ENCODE measurements at regions not wholly inside any gene's neighbourhood (a gene's known extent, or its start where the extent isn't known, plus 50 kb on each side); places are given as distances from the start of the nearest gene placed in this dataset.

GRCh38 chr7:121810831-121811672 lies 61.9 kb upstream of the PTPRZ1 start:
- no peak for DNase-seq (ENCODE audit: low read depth)

- no peak for DNase-seq (ENCODE audit: low read depth)
These were observed 65.9 kb upstream of the PTPRZ1 start for GRCh38 chr7:121807078-121807477.

GRCh38 chr7:121803039-121803438 lies 69.9 kb upstream of the PTPRZ1 start:
- no peak for DNase-seq (ENCODE audit: low read depth)

GRCh38 chr7:121800916-121801675 lies 71.9 kb upstream of the PTPRZ1 start:
- no peak for DNase-seq (ENCODE audit: low read depth)

GRCh38 chr7:121798896-121799295 lies 74.1 kb upstream of the PTPRZ1 start:
- no peak for DNase-seq (ENCODE audit: low read depth)

- no peak for DNase-seq (ENCODE audit: low read depth)
These were observed 74.5 kb upstream of the PTPRZ1 start for GRCh38 chr7:121798453-121798840.

- no peak for DNase-seq (ENCODE audit: low read depth)
These were observed 75.1 kb upstream of the PTPRZ1 start for GRCh38 chr7:121797657-121798452.

- no peak for DNase-seq (ENCODE audit: low read depth)
These were observed 75.9 kb upstream of the PTPRZ1 start for GRCh38 chr7:121796936-121797656.

GRCh38 chr7:121796381-121796780 lies 76.6 kb upstream of the PTPRZ1 start:
- DNase-seq (ENCODE audit: low read depth) = no peak

GRCh38 chr7:121795736-121796135 lies 77.2 kb upstream of the PTPRZ1 start:
- DNase-seq (ENCODE audit: low read depth) = no peak

GRCh38 chr7:121793716-121794115 lies 79.2 kb upstream of the PTPRZ1 start:
- DNase-seq (ENCODE audit: low read depth) = no peak

GRCh38 chr7:121777672-121778071 lies 95.3 kb upstream of the PTPRZ1 start:
- DNase-seq (ENCODE audit: low read depth) = no peak

- no peak for DNase-seq (ENCODE audit: low read depth)
These were observed 98.4 kb upstream of the PTPRZ1 start for GRCh38 chr7:121774563-121774962.

- DNase-seq (ENCODE audit: low read depth) = no peak
These were observed 106.3 kb upstream of the PTPRZ1 start for GRCh38 chr7:121766676-121767075.

- no peak for DNase-seq (ENCODE audit: low read depth)
These were observed 111.6 kb upstream of the PTPRZ1 start for GRCh38 chr7:121761399-121761798.

- no peak for DNase-seq (ENCODE audit: low read depth)
These were observed 117.0 kb upstream of the PTPRZ1 start for GRCh38 chr7:121755818-121756552.

GRCh38 chr7:121755286-121755685 lies 117.7 kb upstream of the PTPRZ1 start:
- DNase-seq (ENCODE audit: low read depth) = no peak

GRCh38 chr7:121753944-121754343 lies 119.0 kb upstream of the PTPRZ1 start:
- DNase-seq (ENCODE audit: low read depth) = no peak

GRCh38 chr7:121752706-121753105 lies 120.3 kb upstream of the PTPRZ1 start:
- no peak for DNase-seq (ENCODE audit: low read depth)

GRCh38 chr7:121748546-121748945 lies 124.4 kb upstream of the PTPRZ1 start:
- DNase-seq (ENCODE audit: low read depth) = no peak

- no peak for DNase-seq (ENCODE audit: low read depth)
These were observed 127.1 kb upstream of the PTPRZ1 start for GRCh38 chr7:121745856-121746255.

All from stimulated activated CD8-positive, alpha-beta memory T cell treated with anti-CD3 and anti-CD28 coated beads, Interleukin-7, amount 100 ng/mL, for 24 hours (primary cell).